HUDEP-2 (cell line): ENCODE measurements at regions not wholly inside any gene's neighbourhood (a gene's known extent, or its start where the extent isn't known, plus 50 kb on each side); places are given as distances from the start of the nearest gene placed in this dataset.

ENCODE experiments used
- DNase-seq, 76 experiments: peaks; one replicate each; lab custom pipeline; 2025; ENCODE audit not compliant: unreplicated experiment in 76 of 76; lab: John Stamatoyannopoulos, UW

DNA sequence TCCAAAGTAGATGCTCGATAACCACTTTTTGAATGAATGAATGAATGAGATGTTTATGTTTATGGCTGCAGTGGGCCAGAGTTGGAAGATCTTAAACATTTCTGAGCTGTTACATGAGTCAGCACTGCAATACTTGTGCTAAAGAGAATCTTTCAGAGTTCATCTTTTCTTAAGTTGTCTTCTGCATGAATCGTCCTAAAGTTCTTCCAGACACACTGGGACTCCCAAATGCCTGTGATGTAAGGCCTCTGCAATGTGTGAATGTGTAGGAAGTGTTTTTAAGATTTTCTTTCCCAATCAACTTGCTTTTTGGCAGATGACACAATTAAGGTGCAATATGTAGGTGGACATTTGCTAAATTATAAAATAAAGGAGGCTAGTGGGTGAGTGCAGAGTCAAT, 50.3 kb upstream of the TRIM9 start:
- peak in 1 of 76 experiments; percentile 2 for DNase-seq

- no peak for DNase-seq
Observed at GRCh38 chr14:51147183-51147582, 52.3 kb upstream of the TRIM9 start.

- DNase-seq = no peak
Observed at GRCh38 chr14:51155326-51155725, 60.4 kb upstream of the TRIM9 start.

DNA sequence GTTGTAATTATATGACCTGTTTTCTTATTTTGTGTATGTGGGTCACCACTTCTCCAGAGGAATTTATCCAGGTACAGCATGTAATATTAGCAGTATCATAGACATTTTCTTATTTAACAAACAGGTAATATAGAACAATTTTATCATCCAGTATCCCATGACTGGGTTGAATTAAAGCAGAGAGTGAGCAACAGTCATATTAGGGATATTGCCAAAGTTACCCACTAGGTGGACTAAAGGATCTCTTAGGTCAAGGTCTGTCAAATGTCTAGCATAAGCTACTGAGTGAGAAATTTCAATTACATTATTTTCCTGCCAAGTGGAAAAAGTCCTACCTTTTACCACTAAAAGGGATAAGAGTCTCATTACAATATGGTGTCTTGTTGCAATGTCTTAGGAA, 62.1 kb upstream of the TRIM9 start:
- peak in 7 of 76 experiments; percentile 1 to 34 (median 9) for DNase-seq

- DNase-seq = no peak
Observed at GRCh38 chr14:51160871-51161270, 66.0 kb upstream of the TRIM9 start.

- no peak for DNase-seq
Observed at GRCh38 chr14:51165415-51165814, 70.5 kb upstream of the TRIM9 start.

DNA sequence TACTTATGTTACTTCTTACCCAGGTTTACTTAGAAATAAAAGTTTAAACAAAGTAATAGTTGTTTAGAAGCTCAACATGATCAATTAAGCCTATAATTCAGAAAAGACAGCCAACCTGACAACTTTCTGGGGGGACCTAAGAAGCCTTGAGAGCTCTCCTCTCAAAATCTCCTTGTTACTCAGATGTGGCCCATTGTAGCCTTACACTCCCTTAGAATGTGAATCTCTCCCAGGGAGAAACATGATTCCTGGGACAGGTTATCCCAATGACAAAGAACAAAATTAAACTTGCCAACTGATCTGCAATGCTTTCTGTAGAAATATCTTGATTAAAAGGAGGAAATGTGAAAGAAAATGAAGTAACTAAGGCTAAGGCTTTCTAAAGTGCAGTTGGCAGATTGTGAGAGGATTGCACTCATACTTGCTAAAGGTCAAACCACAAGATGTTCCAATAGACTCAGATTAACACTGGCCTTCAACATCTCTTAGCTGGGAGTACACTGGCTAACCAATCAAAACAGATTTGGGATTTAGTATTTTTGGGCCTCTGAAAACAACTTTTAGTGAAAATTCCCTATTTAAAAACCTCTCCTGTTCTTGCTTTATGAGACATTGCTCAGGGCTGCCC, 72.3 kb upstream of the TMX1 start:
- no peak for DNase-seq

DNA sequence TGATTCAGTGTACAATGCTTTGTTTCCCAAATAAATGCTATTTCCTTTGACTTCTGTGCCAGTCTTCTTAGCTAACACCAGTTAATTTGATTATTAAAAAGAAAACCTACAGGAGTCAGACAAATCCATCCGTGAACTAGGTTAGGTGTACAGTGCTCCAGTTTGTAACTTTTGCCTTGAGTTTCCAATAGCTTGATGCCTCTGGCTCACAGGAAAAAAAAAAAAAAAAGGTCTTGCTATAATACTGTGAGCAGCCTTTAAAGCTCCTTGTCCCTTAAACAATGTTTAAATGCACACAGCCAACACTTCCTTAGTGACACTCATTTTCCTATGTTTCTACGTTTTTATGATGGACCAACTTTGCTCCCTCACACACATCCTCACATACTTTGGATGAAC, 71.8 kb upstream of the TMX1 start:
- no peak for DNase-seq

GRCh38 chr14:51173863-51174262, 66.2 kb upstream of the TMX1 start:
- DNase-seq = no peak

DNA sequence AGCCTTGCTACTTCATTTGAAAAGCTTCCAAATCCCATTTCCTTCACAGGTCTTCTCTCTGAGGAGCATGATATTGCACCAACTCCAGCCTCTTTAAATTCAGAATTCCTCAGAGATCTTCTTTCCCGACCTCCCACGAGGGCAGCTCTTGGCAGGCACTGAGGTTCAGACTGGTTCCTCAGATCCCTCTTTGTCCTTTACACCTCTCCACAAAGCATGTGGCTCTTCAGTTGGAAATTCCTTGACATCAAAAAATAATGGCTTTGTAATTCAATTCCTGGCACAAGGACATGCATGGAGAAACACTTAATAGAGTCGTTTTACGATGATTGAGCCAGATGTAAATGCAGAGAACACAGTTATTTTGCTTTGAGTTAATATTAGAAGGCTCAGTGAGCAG, 63.2 kb upstream of the TMX1 start:
- no peak for DNase-seq

- no peak for DNase-seq
Observed at GRCh38 chr14:51180577-51180976, 59.5 kb upstream of the TMX1 start.

- DNase-seq = no peak
Observed at GRCh38 chr14:51182131-51182565, 57.9 kb upstream of the TMX1 start.

DNA sequence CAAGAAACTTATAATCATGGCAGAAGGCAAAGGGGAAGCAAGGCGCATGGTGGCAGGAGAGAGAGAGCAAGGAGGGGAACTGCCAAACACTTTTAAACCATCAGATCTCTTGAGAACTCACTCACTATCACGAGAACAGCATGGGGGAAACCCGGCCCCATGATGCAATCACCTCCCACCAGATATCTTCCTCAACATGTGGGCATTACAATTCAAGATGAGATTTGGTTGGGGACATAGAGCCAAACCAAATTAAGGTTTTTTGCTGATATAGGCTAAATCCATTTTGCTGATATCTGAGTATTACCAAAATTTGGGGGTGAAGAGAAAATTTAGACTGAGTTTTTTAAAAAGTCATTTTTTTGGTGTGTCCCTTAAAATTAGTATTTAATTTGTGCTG, 54.9 kb upstream of the TMX1 start:
- DNase-seq = no peak

GRCh38 chr14:51185754-51186153, 54.3 kb upstream of the TMX1 start:
- no peak for DNase-seq

DNA sequence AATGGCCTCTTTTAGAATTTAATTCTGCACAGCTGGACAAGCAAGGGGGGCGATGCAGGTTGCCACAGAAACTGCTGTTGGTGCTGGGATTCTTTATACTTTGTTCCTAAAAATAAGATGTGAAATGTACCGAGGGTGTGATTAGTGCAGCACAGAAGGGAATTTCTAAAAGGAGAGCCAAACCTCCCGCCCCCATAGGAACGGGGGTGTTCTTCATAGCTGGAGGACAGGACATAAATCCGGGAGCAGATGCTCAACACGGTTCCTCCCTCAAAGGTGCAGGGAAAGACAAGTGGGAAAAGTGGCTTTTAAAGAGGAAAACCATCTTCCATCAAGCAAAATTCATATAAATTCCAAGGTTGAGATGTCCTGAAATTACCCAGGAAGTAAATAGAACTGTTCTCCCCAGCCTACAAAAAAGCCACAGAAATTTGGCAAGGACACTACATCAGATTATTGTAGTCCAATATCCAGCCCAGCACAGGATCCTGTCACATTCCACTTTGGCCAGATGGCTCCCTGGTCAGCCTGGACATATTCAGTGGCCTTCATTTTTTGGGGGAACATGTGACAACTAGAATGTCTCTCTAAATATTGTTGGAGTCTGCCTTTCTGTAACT, 51.4 kb upstream of the TMX1 start:
- DNase-seq = no peak

GRCh38 chr14:51189600-51190376, 50.3 kb upstream of the TMX1 start:
- no peak for DNase-seq
